ENCODE measurements at regions not wholly inside any gene's neighbourhood (a gene's known extent, or its start where the extent isn't known, plus 50 kb on each side); places are given as distances from the start of the nearest gene placed in this dataset.

- TF ChIP-seq POLR2A (IDR thresholded peaks at IDR 0.05; ENCODE audit: low read length), result no peak
- no peak for TF ChIP-seq GATA1 (IDR thresholded peaks at IDR 0.05; ENCODE audit: low read depth, low read length)
Measured at GRCh38 chr5:103436112-103436511, 126.5 kb downstream of the NUDT12 start.
